Osteoblast (primary cell): ENCODE measurements at regions not wholly inside any gene's neighbourhood (a gene's known extent, or its start where the extent isn't known, plus 50 kb on each side); places are given as distances from the start of the nearest gene placed in this dataset.

Experiments used
- DNase-seq: peaks from one replicate; pipeline ENCODE4 v3.0.0; 2011; ENCODE audit warnings: low spot score, mixed read lengths; ENCODE audit not compliant: insufficient read length; ENCODE audit errors: missing footprints
- H2AFZ ChIP-seq: 2 replicates; pipeline ENCODE4 v1.6.0; 2011; ENCODE audit warnings: mild to moderate bottlenecking, low read length
- H3K27ac ChIP-seq: 2 replicates; pipeline ENCODE4 v1.5.1; 2011; ENCODE audit warnings: mild to moderate bottlenecking, low read depth, low read length, moderate library complexity
- H3K27me3 ChIP-seq: 2 replicates; pipeline ENCODE4 v1.6.0; 2012; ENCODE audit warnings: mild to moderate bottlenecking, control low read depth, inconsistent platforms, low read length, moderate library complexity; ENCODE audit not compliant: insufficient read depth
- H3K36me3 ChIP-seq: 2 replicates; pipeline ENCODE4 v1.5.1; 2011; ENCODE audit warnings: mild to moderate bottlenecking, low read length, control low read depth, moderate library complexity; ENCODE audit not compliant: insufficient read depth
- H3K4me1 ChIP-seq: 2 replicates; pipeline ENCODE4 v1.5.1; 2011; ENCODE audit warnings: mild to moderate bottlenecking, low read length, control low read depth, moderate library complexity; ENCODE audit not compliant: insufficient read depth
- H3K4me2 ChIP-seq: 2 replicates; pipeline ENCODE4 v1.6.0; 2011; ENCODE audit warnings: mild to moderate bottlenecking, low read length; ENCODE audit not compliant: insufficient read depth
- H3K4me3 ChIP-seq: fragments of 200-600 bp; sonication (generic); 3 replicates; pipeline ENCODE4 v1.5.1; 2012; ENCODE audit warnings: mild to moderate bottlenecking, low read length, inconsistent platforms; ENCODE audit not compliant: insufficient read depth
- H3K79me2 ChIP-seq: 2 replicates; pipeline ENCODE4 v1.6.0; 2012; ENCODE audit warnings: mild to moderate bottlenecking, low read length, control low read depth, inconsistent platforms; ENCODE audit not compliant: insufficient read depth
- H3K9me3 ChIP-seq: 2 replicates; pipeline ENCODE4 v1.5.1; 2011; ENCODE audit warnings: low read depth, low read length, control low read depth
- H4K20me1 ChIP-seq: 2 replicates; pipeline ENCODE4 v1.6.0; 2012; ENCODE audit warnings: mild to moderate bottlenecking, low read length, control low read depth; ENCODE audit not compliant: insufficient read depth
- CTCF ChIP-seq: IDR thresholded peaks from 2 replicates; pipeline ENCODE4 v1.5.1; 2011; ENCODE audit warnings: mild to moderate bottlenecking, low read depth, low read length, moderate library complexity; ENCODE audit errors: extremely low read depth

GRCh38 chr2:5942204-5942603 lies 250.0 kb downstream of the SOX11 start:
- no peaks in the 10 kb centered on the region for H3K27me3 ChIP-seq
- no peaks in the 10 kb centered on the region for H3K36me3 ChIP-seq
- H3K27ac ChIP-seq, result no peak overlapping the region
- TF ChIP-seq CTCF, result no peak
- H3K4me2 ChIP-seq, result no peak overlapping the region
- H3K4me3 ChIP-seq, result no peak overlapping the region
- H3K4me1 ChIP-seq, result no peaks in the 10 kb centered on the region
- H4K20me1 ChIP-seq, result no peaks in the 10 kb centered on the region
- H2AFZ ChIP-seq, result no peak overlapping the region
- no peak for DNase-seq
- H3K9me3 ChIP-seq, result no peaks in the 10 kb centered on the region
- no peaks in the 10 kb centered on the region for H3K79me2 ChIP-seq

- no peaks in the 10 kb centered on the region for H3K36me3 ChIP-seq
- H3K4me1 ChIP-seq, result no peaks in the 10 kb centered on the region
- no peaks in the 10 kb centered on the region for H3K9me3 ChIP-seq
- H4K20me1 ChIP-seq, result no peaks in the 10 kb centered on the region
- no peak for TF ChIP-seq CTCF
- no peaks in the 10 kb centered on the region for H3K79me2 ChIP-seq
- H3K4me3 ChIP-seq, result no peak overlapping the region
- H3K4me2 ChIP-seq, result no peak overlapping the region
- DNase-seq, result no peak
- H3K27ac ChIP-seq, result no peak overlapping the region
- no peaks in the 10 kb centered on the region for H3K27me3 ChIP-seq
- no peak overlapping the region for H2AFZ ChIP-seq
Observed at GRCh38 chr2:5945742-5946141, 253.6 kb downstream of the SOX11 start.

- no peaks in the 10 kb centered on the region for H3K79me2 ChIP-seq
- H4K20me1 ChIP-seq, result no peaks in the 10 kb centered on the region
- H3K27ac ChIP-seq, result no peak overlapping the region
- no peak for DNase-seq
- no peak overlapping the region for H3K4me2 ChIP-seq
- no peak for TF ChIP-seq CTCF
- H3K4me3 ChIP-seq, result no peak overlapping the region
- H3K4me1 ChIP-seq, result no peaks in the 10 kb centered on the region
- no peak overlapping the region for H2AFZ ChIP-seq
- H3K9me3 ChIP-seq, result no peaks in the 10 kb centered on the region
- H3K27me3 ChIP-seq, result no peaks in the 10 kb centered on the region
- H3K36me3 ChIP-seq, result no peaks in the 10 kb centered on the region
Observed at GRCh38 chr2:5946225-5947115, 254.3 kb downstream of the SOX11 start.

GRCh38 chr2:5950736-5951135 lies 258.6 kb downstream of the SOX11 start:
- no peak for DNase-seq
- no peak overlapping the region for H2AFZ ChIP-seq
- no peak overlapping the region for H3K27ac ChIP-seq
- H3K79me2 ChIP-seq, result no peaks in the 10 kb centered on the region
- H3K4me3 ChIP-seq, result no peak overlapping the region
- no peaks in the 10 kb centered on the region for H4K20me1 ChIP-seq
- H3K4me1 ChIP-seq, result no peaks in the 10 kb centered on the region
- no peaks in the 10 kb centered on the region for H3K36me3 ChIP-seq
- no peak for TF ChIP-seq CTCF
- H3K27me3 ChIP-seq, result no peaks in the 10 kb centered on the region
- H3K9me3 ChIP-seq, result no peaks in the 10 kb centered on the region
- no peak overlapping the region for H3K4me2 ChIP-seq
